Stimulated activated memory B cell treated with anti-CD40 and anti-IgM and Interleukin-4, amounts not matched to agents 10 μg/mL and 1 μg/mL and 100 μg/mL, for 72 hours (primary cell): ENCODE measurements at regions not wholly inside any gene's neighbourhood (a gene's known extent, or its start where the extent isn't known, plus 50 kb on each side); places are given as distances from the start of the nearest gene placed in this dataset.

ENCODE experiments used
- ATAC-seq: fragments of 150-1000 bp; cut with Tn5 transposase; 2 replicates; pipeline ENCODE4 v1.10.0; 2021
- H3K27ac Mint-ChIP-seq: one replicate; pipeline ENCODE4 v1.8.0; 2022; ENCODE audit warnings: mild to moderate bottlenecking, mixed read lengths
- H3K27me3 Mint-ChIP-seq: one replicate; pipeline ENCODE4 v1.8.0; 2022; ENCODE audit warnings: mixed read lengths
- H3K36me3 Mint-ChIP-seq: one replicate; pipeline ENCODE4 v1.8.0; 2022; ENCODE audit warnings: mixed read lengths
- H3K4me1 Mint-ChIP-seq: one replicate; pipeline ENCODE4 v1.8.0; 2022; ENCODE audit warnings: mixed read lengths
- H3K4me3 Mint-ChIP-seq: one replicate; pipeline ENCODE4 v1.8.0; 2022; ENCODE audit warnings: mild to moderate bottlenecking, moderate library complexity, mixed read lengths
- H3K9me3 Mint-ChIP-seq: one replicate; pipeline ENCODE4 v1.8.0; 2022; ENCODE audit warnings: mixed read lengths

GRCh38 chr9:134983074-134983473, 65.4 kb upstream of the FCN1 start:
- H3K4me3 Mint-ChIP-seq, result no peak overlapping the region
- H3K27ac Mint-ChIP-seq, result no peak overlapping the region
- peaks cover 22% of the 10 kb centered on the region for H3K9me3 Mint-ChIP-seq
- H3K4me1 Mint-ChIP-seq, result no peaks in the 10 kb centered on the region
- H3K27me3 Mint-ChIP-seq, result peaks cover 16% of the 10 kb centered on the region
- no peak for ATAC-seq
- no peaks in the 10 kb centered on the region for H3K36me3 Mint-ChIP-seq

DNA sequence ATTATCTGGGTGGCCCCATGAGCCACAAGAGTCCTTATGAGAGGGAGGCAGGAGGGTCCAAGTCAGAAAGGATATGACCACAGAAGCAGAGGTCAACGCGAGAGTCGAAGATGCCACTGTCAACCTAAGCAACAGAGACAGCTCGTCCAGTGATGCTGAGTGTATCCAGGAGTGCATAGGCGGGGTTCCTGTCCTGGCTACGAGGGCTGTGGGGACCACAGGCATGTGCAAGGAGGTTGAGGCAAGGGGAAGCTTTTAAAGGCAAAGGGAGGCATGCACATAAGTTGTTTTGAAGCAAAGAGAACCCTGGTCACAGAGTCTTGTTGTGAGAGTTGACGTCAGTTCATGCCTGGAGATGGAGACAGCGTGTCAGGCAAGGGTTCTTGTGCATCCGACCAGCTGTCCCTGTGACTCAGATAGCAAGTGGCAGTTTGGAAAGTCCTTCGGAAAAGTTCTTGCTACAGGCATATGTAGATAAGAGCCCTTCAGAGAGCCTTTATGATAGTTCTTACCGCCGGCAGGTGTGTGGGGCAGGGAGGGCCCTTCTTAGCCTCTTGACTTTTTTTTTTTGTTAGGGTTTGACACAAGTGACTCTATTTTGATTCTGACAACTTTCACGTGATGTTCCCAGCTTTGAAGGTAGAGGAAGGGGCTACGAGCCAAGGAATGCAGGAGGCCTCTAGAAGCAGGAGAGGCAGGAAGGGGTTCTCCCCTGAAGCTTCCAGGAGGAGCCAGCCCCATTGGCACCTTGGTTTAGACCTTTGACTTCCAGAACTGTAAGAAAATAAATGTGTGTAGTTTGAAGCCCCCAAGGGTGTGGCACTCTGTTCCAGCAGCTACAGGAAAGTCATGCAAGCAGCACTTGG, 66.0 kb upstream of the FCN1 start:
- H3K4me1 Mint-ChIP-seq, result no peaks in the 10 kb centered on the region
- no peak overlapping the region for H3K4me3 Mint-ChIP-seq
- no peaks in the 10 kb centered on the region for H3K36me3 Mint-ChIP-seq
- H3K9me3 Mint-ChIP-seq, result peaks cover 19% of the 10 kb centered on the region
- H3K27ac Mint-ChIP-seq, result no peak overlapping the region
- H3K27me3 Mint-ChIP-seq, result peaks cover 16% of the 10 kb centered on the region
- ATAC-seq, result no peak

DNA sequence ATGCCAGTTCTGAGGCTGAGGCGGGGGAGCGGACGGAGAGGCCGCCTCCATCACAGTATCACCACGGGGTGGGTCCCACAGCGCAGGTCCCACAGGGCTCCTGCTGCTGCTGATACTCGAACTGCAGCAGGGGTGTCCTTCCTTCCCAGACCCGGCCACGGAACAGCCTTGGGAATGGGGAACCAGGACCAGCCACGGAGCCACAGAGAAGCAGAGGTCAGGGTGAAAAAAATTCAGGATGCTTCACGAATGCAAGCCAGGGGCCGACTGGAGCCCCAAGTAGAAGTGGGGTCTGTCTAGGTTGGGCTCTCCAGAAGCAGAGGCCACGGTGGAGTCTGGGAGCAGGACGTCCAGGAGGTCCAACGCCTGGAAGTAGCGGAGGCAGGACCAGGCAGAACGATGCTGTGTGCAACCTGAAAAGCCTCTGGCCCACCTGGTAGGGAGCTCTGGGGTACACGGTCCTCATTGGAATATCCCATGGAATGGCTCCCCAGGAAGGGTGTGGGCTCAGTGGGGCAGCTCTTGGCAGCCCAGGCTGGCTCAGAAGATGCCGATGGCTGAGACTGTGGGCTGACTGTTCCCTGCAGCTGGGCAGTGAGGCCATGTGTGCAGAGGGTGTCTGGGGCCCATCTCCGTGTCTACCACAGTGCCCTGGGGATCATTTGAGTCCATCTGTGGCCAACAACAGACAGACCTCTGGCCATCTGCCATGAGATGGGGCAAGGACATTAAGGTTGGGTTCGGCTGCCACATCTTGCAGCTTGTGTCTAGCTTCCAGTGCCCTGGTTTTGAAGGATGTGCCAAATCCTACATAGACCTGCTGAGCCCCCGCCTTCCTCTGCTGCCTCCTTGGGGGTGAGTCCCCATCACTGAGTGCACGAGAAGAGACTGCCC, 66.9 kb upstream of the FCN1 start:
- H3K27me3 Mint-ChIP-seq, result peaks cover 16% of the 10 kb centered on the region
- H3K27ac Mint-ChIP-seq, result no peak overlapping the region
- H3K9me3 Mint-ChIP-seq, result peaks cover 19% of the 10 kb centered on the region
- H3K4me3 Mint-ChIP-seq, result no peak overlapping the region
- H3K36me3 Mint-ChIP-seq, result no peaks in the 10 kb centered on the region
- no peaks in the 10 kb centered on the region for H3K4me1 Mint-ChIP-seq
- ATAC-seq, result no peak

GRCh38 chr9:134985451-134985850, 67.7 kb upstream of the FCN1 start:
- ATAC-seq, result no peak
- H3K36me3 Mint-ChIP-seq, result no peaks in the 10 kb centered on the region
- H3K9me3 Mint-ChIP-seq, result peaks cover 19% of the 10 kb centered on the region
- no peak overlapping the region for H3K4me3 Mint-ChIP-seq
- no peaks in the 10 kb centered on the region for H3K4me1 Mint-ChIP-seq
- peaks cover 16% of the 10 kb centered on the region for H3K27me3 Mint-ChIP-seq
- H3K27ac Mint-ChIP-seq, result no peak overlapping the region

GRCh38 chr9:134986957-134987356, 69.2 kb upstream of the FCN1 start:
- no peak for ATAC-seq
- Mint-ChIP-seq H3K27ac (no peak overlapping the region), H3K9me3 (peaks cover 10% of the 10 kb centered on the region), H3K36me3 (no peaks in the 10 kb centered on the region), H3K27me3 (peaks cover 3% of the 10 kb centered on the region), H3K4me1 (no peaks in the 10 kb centered on the region), H3K4me3 (no peak overlapping the region)

DNA sequence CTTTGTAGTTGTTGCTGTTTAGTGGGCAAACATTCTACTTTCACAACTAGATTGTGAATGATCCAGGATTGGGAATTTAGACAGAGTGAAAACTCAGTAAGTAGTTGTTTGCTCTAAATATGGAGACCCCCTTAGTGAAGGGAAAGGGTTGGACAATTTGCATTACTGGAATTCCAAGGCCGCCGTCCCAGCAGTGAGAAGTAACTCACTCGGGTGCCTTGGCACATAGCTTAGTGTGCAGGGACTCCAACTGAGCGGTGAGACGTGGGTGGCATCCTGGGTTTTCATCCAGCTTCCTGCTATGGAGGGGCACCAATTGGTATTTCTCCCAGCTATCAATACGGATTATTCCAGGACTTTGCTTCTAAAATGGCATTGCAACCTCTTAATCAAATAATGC, 69.7 kb upstream of the FCN1 start:
- no peak for ATAC-seq
- H3K27ac Mint-ChIP-seq, result no peak overlapping the region
- H3K4me3 Mint-ChIP-seq, result no peak overlapping the region
- H3K36me3 Mint-ChIP-seq, result no peaks in the 10 kb centered on the region
- H3K4me1 Mint-ChIP-seq, result no peaks in the 10 kb centered on the region
- peaks cover 9% of the 10 kb centered on the region for H3K9me3 Mint-ChIP-seq
- H3K27me3 Mint-ChIP-seq, result no peaks in the 10 kb centered on the region

- Mint-ChIP-seq H3K4me1 (no peaks in the 10 kb centered on the region), H3K4me3 (no peak overlapping the region), H3K36me3 (no peaks in the 10 kb centered on the region), H3K9me3 (peaks cover 9% of the 10 kb centered on the region), H3K27ac (no peak overlapping the region), H3K27me3 (no peaks in the 10 kb centered on the region)
- ATAC-seq, result no peak
Observed at GRCh38 chr9:134987906-134988700, 70.4 kb upstream of the FCN1 start.

- peaks cover 9% of the 10 kb centered on the region for H3K9me3 Mint-ChIP-seq
- H3K36me3 Mint-ChIP-seq, result no peaks in the 10 kb centered on the region
- no peak overlapping the region for H3K27ac Mint-ChIP-seq
- no peaks in the 10 kb centered on the region for H3K4me1 Mint-ChIP-seq
- H3K27me3 Mint-ChIP-seq, result no peaks in the 10 kb centered on the region
- H3K4me3 Mint-ChIP-seq, result no peak overlapping the region
- ATAC-seq, result no peak
Observed at GRCh38 chr9:134988706-134989105, 71.0 kb upstream of the FCN1 start.

DNA sequence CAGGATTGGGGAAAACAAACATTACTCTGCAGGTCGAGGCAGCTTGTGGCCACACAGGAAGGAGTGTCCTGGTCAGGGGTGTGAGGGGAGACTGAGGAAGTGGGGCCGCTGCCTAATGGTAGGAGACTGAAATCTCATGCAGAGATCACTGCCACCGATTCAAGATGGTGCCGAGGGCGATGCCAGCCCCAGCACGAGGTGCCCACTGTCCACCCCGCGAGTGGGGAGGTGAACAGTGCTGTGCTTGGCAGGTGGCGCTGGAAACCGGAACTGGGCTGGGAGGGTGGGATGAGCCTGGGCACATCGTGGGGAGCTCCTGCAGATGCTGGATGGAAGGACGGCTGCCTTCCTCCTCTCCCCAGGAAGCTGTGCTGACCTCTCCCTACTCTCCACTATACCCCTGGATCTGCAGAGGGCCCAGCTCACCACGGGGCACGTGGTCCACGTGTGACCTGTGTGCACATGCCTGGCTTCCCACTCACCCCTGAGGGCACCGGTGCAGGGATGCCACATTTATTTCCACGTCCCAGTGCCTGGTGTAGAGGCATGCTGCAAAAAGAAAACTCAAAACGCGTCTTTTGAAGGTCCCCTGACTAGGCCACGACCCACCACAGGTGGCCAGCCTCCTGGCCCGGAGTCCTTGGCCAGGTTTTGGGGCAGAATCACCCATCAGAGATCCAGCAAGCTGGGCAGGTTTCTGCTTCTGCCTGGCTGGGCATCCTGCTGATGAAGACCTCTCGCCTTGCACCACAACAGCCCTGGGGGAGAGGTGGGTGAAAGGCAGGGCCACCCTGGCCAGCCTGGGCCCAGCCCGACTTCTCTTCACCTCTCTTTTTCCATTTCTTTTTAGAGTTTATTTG, 71.7 kb upstream of the FCN1 start:
- peaks cover 9% of the 10 kb centered on the region for H3K9me3 Mint-ChIP-seq
- ATAC-seq, result no peak
- no peaks in the 10 kb centered on the region for H3K27me3 Mint-ChIP-seq
- H3K36me3 Mint-ChIP-seq, result no peaks in the 10 kb centered on the region
- H3K4me3 Mint-ChIP-seq, result no peak overlapping the region
- no peaks in the 10 kb centered on the region for H3K4me1 Mint-ChIP-seq
- no peak overlapping the region for H3K27ac Mint-ChIP-seq

DNA sequence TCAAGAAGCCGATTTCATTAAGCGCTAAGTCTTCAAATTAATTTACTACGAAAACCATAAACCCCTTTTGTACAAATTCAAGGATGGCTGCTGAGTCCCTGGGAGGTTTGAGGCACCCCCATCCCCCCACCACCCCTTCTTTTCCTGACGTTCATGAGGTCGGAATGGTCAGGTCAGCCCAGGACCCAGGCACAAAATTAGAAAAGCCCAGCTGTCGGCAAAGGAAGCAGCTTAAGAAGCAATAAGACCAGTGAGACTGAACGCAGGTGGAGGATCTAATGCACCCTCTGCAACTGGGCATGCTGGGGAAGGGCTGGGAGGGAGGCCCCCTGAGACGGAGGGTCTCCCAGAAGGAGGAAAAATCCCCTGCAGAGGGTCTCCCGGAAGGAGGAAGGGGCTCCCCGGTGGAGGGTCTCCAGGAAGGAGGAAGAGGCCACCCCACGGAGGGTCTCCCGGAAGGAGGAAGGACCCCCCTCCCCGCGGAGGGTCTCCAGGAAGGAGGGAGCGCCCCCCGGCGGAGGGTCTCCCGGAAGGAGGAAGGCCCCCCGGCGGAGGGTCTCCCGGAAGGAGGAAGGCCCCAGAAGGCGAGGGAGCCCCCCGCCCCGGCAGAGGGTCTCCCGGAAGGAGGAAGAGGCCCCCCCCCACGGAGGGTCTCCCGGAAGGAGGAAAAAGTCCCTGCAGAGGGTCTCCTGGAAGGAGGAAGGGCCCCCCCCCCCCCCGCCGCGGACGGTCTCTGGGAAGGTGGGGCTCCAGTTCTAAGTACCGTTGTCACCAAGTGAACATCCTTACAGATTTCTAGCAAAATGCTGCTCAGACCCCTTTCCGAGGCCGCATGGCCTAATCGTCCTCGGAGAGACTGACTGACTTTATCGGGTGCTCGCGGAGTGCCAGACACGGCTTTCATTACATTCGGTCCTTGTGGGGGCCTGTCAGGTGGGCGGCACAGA, 74.4 kb upstream of the FCN1 start:
- Mint-ChIP-seq H3K4me3 (no peak overlapping the region), H3K27me3 (peaks cover 13% of the 10 kb centered on the region), H3K4me1 (no peaks in the 10 kb centered on the region), H3K9me3 (peaks cover 11% of the 10 kb centered on the region), H3K36me3 (no peaks in the 10 kb centered on the region), H3K27ac (no peak overlapping the region)
- ATAC-seq, result no peak

DNA sequence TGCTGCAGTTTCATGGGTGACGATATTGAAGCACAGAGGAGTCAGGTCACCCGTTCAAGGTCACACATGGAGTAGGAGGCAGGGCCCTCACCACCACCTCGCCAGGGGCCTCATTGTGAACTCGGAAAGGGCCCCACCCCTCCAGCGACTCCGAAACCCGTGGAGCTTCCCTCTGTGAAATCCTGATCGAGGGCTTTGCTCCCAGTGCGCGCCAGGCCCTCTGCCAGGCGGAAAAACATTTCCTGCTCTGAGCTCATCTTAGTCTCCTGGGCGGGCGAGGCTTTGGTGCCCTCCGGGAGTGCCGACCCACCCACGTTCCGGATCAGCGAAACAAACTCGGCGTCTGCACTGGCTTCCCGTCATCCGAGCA, 75.0 kb upstream of the FCN1 start:
- H3K4me1 Mint-ChIP-seq, result no peaks in the 10 kb centered on the region
- H3K36me3 Mint-ChIP-seq, result no peaks in the 10 kb centered on the region
- ATAC-seq, result no peak
- H3K27me3 Mint-ChIP-seq, result peaks cover 20% of the 10 kb centered on the region
- H3K4me3 Mint-ChIP-seq, result no peak overlapping the region
- H3K27ac Mint-ChIP-seq, result no peak overlapping the region
- H3K9me3 Mint-ChIP-seq, result peaks cover 8% of the 10 kb centered on the region

- H3K4me3 Mint-ChIP-seq, result no peak overlapping the region
- no peaks in the 10 kb centered on the region for H3K4me1 Mint-ChIP-seq
- H3K27ac Mint-ChIP-seq, result no peak overlapping the region
- H3K9me3 Mint-ChIP-seq, result peaks cover 11% of the 10 kb centered on the region
- ATAC-seq, result no peak
- H3K27me3 Mint-ChIP-seq, result peaks cover 22% of the 10 kb centered on the region
- no peaks in the 10 kb centered on the region for H3K36me3 Mint-ChIP-seq
Observed at GRCh38 chr9:134993416-134993815, 75.7 kb upstream of the FCN1 start.

DNA sequence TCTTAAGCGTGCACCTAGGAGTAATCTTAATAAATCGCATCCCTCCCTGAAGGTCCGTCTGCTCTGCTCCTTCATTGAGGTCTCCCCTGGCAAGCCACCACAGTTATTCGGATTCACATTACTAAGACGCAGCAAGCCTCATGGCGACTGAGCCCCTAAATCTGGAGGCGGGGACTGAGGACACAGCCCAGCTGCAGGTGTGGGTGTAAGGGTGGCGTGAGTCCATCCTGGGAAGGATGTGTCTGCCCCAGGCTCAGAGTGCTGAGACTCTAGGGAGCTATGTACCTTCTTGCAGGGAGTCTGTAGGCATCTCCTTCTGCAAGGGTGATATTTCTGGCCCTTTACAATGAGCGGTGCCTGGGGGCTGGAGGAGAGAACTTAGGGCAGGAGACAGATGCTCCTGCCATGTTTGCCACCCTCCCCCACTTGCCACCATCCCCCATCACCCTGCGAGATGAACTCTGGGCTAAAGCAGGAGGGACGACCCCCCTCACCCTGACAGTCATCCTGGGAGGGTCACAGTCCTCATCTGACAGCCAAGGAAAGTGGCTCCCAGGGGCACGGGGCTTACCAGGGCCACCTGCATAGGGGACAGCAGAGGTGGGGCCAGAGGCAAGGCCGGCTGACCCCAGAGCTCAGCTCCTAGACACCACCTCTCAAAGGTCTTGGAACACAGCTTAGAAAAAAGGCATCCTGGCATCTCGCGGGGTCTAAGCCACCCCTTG, 76.4 kb upstream of the FCN1 start:
- no peaks in the 10 kb centered on the region for H3K4me1 Mint-ChIP-seq
- no peak for ATAC-seq

More for the DNA sequence above, 76.4 kb upstream of the FCN1 start:
- peaks cover 15% of the 10 kb centered on the region for H3K9me3 Mint-ChIP-seq
- H3K36me3 Mint-ChIP-seq, result no peaks in the 10 kb centered on the region
- no peak overlapping the region for H3K4me3 Mint-ChIP-seq
- H3K27me3 Mint-ChIP-seq, result peaks cover 22% of the 10 kb centered on the region
- H3K27ac Mint-ChIP-seq, result no peak overlapping the region
